Left lung (tissue), 4 donors: ENCODE measurements at regions not wholly inside any gene's neighbourhood (a gene's known extent, or its start where the extent isn't known, plus 50 kb on each side); places are given as distances from the start of the nearest gene placed in this dataset.

Experiments used
- ATAC-seq: fragments of 200-7000 bp; cut with Tn5 transposase; one replicate; pipeline ENCODE4 v1.9.1; 2020; ENCODE audit warnings: moderate library complexity
- DNase-seq, 4 donors: peaks; one replicate each; pipeline ENCODE4 v3.0.0-alpha.2; 2013 to 2020
- H3K27ac ChIP-seq, 2 donors: fragments of 200-600 bp; sonication (generic) in 1 of 2; one replicate each; pipeline versions ENCODE4 v1.5.0 to v1.8.0; 2020 to 2021
- H3K27me3 ChIP-seq, 2 donors: fragments of 200-600 bp; sonication (generic) in 1 of 2; one replicate each; pipeline versions ENCODE4 v1.5.0 to v1.8.0; 2020 to 2021
- H3K36me3 ChIP-seq, 2 donors: fragments of 200-600 bp; sonication (generic) in 1 of 2; one replicate each; pipeline versions ENCODE4 v1.5.0 to v1.8.0; 2020 to 2021
- H3K4me1 ChIP-seq, 2 donors: fragments of 200-600 bp; one replicate each; pipeline ENCODE4 v1.8.0; 2021
- H3K4me3 ChIP-seq, 2 donors: fragments of 200-600 bp; sonication (generic) in 1 of 2; one replicate each; pipeline versions ENCODE4 v1.5.0 to v1.8.0; 2020 to 2021; ENCODE audit warnings: mild to moderate bottlenecking in 1 of 2
- H3K9me3 ChIP-seq, 2 donors: fragments of 200-600 bp; sonication (generic) in 1 of 2; one replicate each; pipeline versions ENCODE4 v1.5.0 to v1.8.0; 2020 to 2021
- intact Hi-C, 2 donors: fragments of 100-400 bp; cut with DNase I; formaldehyde crosslinking; loops; one replicate each; pipeline versions ENCODE4 v1.11.2 to v1.14.2; 2022
- TF ChIP-seq, protein P1 (sequence below), 2 donors: fragments of 200-600 bp; sonication (generic) in 1 of 2; IDR thresholded peaks; one replicate each; pipeline versions ENCODE4 v1.5.0 to v1.8.0; 2021; ENCODE audit warnings: antibody characterized with exemption in 2 of 2
- donor health status: DM: no; HTN: yes; CAD: no.
- donor health status: DM: no; HTN: no; CAD: no.

DNA sequence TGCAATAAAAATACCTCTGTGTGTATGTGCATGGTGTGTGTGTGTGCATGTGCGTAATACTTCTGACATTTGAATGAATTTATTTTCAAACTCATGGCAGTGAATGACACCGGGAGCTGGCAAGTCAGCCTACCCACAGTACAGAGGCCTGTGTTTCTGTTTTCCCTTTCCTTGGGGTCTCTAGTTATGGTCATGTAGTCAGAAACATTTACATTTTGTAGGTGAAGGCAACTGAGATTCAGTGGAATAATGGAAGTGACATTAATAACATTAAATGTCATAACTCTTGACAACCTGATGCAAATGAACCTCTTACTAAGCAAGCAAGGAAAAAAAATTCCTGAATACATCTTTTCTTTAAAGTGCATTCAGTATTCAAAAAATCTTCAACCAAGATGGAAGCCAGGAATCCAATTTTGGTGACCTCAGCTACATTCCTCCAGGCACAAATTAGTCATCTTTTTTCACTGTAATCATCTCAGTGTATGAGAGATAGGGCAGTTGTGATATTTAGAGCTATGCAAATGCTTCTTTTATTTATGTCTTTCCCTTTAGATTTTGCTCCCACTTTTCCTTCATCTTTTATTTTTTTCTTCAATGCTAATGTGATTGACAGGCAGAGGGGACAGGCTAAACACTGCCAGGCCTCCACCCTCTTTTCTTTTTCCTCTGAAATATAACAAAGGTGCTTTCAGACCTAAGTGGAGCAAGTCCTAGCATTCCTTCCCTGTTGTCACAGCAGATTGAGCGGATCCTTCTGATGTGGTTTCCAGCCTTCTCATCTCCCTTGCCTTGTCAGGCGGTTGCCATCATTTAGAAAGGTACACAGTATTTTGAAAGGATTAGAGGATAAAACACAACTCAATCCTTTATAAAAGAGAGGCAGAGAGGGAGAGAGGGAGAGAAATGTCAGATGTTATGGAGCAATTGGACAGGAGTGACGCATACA lies 569.8 kb upstream of the ADAMTS16 start:
- intact Hi-C loops = no loop called here
- H3K4me3 ChIP-seq = no peak overlapping the region
- H3K27me3 ChIP-seq = no peaks in the 10 kb centered on the region
- H3K4me1 ChIP-seq = no peaks in the 10 kb centered on the region
- TF ChIP-seq, protein P1, sequence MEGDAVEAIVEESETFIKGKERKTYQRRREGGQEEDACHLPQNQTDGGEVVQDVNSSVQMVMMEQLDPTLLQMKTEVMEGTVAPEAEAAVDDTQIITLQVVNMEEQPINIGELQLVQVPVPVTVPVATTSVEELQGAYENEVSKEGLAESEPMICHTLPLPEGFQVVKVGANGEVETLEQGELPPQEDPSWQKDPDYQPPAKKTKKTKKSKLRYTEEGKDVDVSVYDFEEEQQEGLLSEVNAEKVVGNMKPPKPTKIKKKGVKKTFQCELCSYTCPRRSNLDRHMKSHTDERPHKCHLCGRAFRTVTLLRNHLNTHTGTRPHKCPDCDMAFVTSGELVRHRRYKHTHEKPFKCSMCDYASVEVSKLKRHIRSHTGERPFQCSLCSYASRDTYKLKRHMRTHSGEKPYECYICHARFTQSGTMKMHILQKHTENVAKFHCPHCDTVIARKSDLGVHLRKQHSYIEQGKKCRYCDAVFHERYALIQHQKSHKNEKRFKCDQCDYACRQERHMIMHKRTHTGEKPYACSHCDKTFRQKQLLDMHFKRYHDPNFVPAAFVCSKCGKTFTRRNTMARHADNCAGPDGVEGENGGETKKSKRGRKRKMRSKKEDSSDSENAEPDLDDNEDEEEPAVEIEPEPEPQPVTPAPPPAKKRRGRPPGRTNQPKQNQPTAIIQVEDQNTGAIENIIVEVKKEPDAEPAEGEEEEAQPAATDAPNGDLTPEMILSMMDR (IDR thresholded peaks at IDR 0.05) = no peak
- no peak overlapping the region for H3K27ac ChIP-seq
- peaks cover 0 to 2% of the 10 kb centered on the region in 2 donors for H3K9me3 ChIP-seq
- ATAC-seq (no peak), DNase-seq (no peak)
- no peaks in the 10 kb centered on the region for H3K36me3 ChIP-seq

GRCh38 chr5:4571248-4571948 lies 568.7 kb upstream of the ADAMTS16 start:
- Histone ChIP-seq H3K4me1 (no peaks in the 10 kb centered on the region), H3K36me3 (no peaks in the 10 kb centered on the region), H3K9me3 (no peaks in the 10 kb centered on the region), H3K27me3 (no peaks in the 10 kb centered on the region), H3K4me3 (no peak overlapping the region), H3K27ac (no peak overlapping the region)
- ATAC-seq (no peak), DNase-seq (no peak)
- intact Hi-C loops = no loop called here
- TF ChIP-seq, protein P1 (IDR thresholded peaks at IDR 0.05) = no peak

GRCh38 chr5:4572311-4573100 lies 567.6 kb upstream of the ADAMTS16 start:
- ATAC-seq (no peak), DNase-seq (no peak)
- Histone ChIP-seq H3K4me1 (no peaks in the 10 kb centered on the region), H3K27me3 (no peaks in the 10 kb centered on the region), H3K4me3 (no peak overlapping the region), H3K9me3 (no peaks in the 10 kb centered on the region), H3K36me3 (no peaks in the 10 kb centered on the region), H3K27ac (no peak overlapping the region)
- TF ChIP-seq, protein P1 (IDR thresholded peaks at IDR 0.05) = no peak
- intact Hi-C loops = no loop called here

- TF ChIP-seq, protein P1 (IDR thresholded peaks at IDR 0.05) = no peak
- ATAC-seq (no peak), DNase-seq (no peak)
- H3K9me3 ChIP-seq = peaks cover 0 to 4% of the 10 kb centered on the region in 2 donors
- intact Hi-C loops = no loop called here
- no peaks in the 10 kb centered on the region for H3K4me1 ChIP-seq
- H3K27ac ChIP-seq = no peak overlapping the region
- no peaks in the 10 kb centered on the region for H3K27me3 ChIP-seq
- H3K4me3 ChIP-seq = no peak overlapping the region
- no peaks in the 10 kb centered on the region for H3K36me3 ChIP-seq
These were observed 564.5 kb upstream of the ADAMTS16 start for GRCh38 chr5:4575608-4576007.
